NCI-H748 (cell line): ENCODE measurements at regions not wholly inside any gene's neighbourhood (a gene's known extent, or its start where the extent isn't known, plus 50 kb on each side); places are given as distances from the start of the nearest gene placed in this dataset.
A peak's percentile ranks its signal among the peaks of the same experiment; 100 is the strongest.
"Not testable (repeated sequence)": the region's sequence is repeated elsewhere in the genome, so short reads cannot be mapped to it uniquely, and the experiment has no call there.

ENCODE experiments used
- DNase-seq: peaks from one replicate; lab custom pipeline; 2025; ENCODE audit not compliant: unreplicated experiment; lab: John Stamatoyannopoulos, UW

DNA sequence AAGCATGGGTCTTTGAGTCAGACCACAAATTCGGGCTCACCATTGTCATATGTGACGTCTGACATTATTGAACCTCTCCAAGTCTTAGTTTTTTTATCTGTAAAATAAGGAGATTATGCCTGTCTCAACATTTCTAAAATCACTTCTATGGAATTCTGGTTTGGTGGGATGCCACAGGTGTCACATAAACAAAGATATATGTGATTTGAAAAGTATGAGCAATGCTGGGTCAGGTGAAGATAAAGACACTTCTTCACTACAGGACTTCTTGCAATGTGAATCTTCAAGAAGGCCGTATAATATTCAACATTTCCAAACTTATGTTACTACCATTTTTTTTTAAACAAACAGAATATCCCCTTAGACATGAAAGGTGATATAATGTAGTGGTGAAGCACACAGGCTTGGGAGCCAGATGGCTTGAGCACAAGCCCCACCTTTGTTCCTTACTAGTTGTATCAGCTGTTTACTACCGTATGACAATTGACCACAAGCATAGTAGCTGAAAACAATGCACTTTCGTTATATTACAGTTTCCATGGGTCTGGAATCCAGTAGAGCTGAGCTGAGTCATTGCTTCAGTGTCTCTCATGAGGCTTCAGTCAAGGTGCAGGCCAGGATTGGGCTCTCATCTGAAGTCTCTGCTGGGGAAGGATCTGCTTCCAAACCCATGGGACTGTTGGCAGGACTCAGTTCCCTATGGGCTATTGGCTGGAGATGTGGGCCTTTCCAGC lies 87.7 kb downstream of the UTP18 start:
- no peak for DNase-seq

DNA sequence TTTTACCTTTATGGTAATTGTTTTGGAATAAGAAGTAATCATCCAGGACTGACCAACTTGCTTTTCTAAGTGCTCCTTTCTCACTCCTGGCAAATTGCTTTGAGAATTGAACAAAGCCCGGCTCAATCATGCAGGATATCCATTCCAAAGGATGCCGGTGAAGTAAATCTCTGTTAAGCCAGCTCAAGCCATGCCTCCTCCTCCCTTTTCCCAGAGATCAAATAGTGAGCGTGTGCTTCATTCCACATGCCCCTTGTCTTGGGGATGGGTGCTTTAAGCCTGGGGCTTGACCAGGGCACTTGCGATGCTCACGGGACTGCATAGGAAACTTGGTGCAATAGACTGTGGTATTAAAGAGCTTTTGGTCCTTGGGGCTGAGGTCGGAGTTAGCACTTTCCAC lies 90.7 kb downstream of the UTP18 start:
- no peak for DNase-seq

DNA sequence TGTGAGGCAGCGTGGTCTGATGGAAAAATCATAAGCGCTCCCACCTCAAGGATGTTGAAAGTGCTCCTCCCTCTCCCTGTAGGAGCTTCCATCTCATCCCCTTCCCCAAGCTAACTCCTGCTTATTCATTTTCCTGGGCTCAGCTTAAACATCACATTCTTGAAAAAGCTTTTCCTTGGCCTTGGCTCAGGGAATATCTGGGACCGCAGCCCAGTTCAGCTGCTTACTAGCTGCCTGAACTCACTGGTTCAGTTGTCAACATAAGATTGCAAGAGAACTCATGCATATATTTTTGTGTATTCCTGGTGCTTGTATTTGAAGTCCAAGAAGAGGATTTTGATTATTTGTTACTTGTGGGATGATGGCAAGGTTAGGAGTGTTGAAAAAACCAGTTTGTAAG lies 91.5 kb downstream of the UTP18 start:
- no peak for DNase-seq

DNA sequence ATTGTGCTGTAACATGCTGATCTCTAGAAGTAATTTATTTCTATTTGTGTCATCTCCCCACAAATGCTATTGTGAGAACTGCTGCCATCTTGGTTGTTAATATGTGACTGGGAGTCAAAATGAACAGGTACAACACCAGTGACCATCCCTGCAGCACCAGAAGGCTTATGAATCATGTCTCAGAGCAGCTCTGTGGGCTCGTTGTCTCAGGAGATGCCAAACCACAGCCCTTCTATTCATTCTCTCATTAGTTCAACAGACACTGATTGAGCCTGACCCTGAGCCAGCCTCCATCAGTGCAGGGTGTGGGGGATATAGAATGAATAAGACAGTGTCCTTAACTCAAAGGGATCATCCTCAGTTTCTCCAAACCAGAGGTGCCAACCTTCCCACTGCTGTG lies 92.5 kb downstream of the UTP18 start:
- DNase-seq: no peak

DNA sequence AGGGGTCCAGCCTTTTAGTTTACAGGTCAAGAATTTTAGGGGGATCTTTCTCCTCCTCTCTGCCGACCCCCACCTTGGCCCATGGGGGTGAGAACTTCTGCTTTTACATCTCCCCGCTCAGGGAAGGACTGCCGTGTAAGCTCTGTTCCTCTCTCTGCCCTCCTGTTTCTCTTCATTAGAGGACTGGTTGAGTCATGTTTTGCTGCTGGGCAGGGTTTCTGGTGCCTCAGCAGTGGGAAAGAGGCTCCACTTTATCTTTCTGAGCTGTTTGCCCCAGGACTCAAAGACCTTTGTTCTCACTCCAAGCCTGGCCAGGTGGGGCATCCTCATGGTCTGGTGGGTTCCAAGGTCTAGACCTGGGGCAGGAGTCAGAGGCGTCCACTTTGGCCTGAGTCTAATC lies 93.0 kb downstream of the UTP18 start:
- DNase-seq: no peak

DNA sequence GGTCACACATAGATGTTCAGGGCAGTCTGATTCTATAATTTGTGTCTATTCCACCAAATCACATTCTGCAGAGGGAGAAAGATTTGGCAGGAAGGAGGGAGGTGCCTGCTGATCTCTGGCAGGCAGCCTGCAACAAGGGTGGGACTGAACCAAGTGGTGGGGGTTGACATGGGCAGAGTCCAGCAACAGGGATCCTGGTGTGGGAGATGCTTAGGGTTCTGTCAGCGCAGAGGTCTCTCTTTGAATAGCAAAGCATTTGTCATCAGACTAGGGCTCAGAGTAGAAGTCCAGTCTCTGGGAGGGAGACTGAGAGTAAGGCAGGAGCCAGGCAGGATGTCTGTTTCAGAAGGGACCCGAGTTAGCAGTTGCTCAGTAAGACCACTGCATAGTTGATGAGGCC lies 94.6 kb downstream of the UTP18 start:
- peak; percentile 89 for DNase-seq

DNA sequence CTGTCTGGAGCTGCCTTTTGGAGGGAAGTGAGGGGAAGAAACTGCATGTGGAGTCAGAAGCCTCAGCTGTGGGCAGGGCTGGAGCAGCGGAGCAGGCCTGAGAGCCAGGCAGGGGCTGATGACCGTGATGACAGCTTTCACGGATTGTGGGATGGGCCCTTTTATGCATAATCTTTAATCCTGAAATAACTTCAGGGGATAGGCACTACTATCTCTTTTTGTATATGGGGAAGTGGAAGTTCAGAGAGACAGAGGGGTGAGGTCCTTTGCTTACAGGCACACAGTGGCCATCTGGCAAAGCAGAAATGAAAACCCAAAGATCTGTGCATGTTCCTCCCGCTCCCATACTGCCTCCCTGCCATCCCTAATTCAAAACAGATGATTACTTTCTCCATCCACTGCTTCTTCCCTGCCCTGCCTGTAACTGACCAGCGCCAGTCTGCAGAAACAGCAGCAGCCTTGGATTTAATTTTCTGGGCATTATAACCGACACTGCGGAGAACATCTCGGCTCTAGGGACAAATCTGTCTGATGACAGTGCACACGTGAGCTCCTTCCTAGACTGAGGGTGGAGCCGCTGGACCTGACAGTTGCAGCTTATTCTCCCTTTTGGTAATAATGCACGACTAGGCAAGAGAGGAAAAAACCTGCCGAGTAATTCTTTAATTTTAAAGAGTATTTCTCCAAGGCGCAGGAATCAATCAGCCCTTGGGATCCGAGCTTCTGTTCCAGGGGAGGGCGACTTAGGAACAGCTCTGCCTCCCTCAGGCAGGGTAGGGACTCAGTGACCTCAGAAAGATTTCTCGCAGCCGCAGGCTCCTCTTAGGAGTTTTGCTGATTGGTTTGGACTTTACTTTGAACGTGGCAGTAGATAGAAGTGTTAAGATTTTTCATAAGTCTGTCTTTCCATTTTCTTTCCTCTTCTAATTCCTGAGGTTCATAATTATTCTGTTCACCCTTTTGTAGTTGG lies 95.4 kb downstream of the UTP18 start:
- DNase-seq: peak; percentile 47

DNA sequence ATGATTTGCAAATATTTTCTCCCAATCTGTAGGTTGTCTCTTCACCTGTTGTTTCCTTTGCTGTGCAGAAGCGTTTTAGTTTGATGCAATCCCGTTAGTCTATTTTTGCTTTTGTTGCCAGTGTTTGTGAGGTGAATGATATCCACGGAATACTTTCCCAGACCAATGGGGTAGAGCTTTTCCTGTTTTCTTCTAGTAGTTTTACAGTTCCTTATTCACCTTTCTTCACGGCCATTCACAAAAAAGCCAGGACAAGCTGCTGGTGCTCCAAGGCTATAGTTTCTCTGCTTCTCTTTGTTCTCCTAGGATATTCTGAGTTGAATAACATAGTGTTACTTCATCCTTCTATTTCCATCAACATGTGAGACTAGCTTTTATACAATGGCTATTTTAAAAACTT lies 98.7 kb downstream of the UTP18 start:
- DNase-seq: no peak

DNA sequence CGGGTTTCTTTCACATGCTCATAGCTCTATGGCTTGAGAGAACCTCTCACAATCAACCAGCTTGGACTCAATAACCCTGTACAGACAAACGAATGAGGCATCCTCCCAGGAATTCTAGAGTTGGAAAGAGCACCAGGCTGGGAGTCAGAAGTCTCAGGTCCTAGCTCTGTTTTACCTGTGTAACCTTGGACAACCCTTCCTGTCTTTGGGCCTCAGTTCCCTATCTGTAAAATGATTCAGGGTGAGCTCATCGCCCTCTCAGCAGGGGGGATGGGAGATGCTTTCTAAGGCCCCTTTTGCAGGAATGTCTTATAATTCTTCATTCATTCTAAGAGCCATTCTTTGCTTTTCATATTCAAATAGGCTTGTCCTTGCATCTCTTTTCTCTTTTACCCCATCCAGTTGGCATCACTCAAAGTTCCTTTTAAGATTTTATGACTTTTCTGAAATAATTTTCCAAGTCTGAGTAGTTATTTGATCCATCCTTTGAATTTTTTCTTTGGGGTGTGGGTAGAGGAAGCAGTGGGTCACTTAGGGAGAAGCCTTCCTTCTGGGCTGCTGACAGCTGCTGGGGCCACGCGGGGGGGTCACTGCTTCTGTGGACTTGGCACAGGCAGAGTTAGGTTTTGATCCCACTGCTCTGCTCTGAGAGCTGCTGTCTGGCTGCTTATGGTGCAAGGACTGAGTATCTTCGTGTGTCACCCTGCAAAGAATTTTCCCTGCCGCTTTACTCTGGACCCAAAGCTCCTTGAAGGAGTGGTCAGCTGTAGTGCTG lies 102.7 kb downstream of the UTP18 start:
- DNase-seq: no peak

DNA sequence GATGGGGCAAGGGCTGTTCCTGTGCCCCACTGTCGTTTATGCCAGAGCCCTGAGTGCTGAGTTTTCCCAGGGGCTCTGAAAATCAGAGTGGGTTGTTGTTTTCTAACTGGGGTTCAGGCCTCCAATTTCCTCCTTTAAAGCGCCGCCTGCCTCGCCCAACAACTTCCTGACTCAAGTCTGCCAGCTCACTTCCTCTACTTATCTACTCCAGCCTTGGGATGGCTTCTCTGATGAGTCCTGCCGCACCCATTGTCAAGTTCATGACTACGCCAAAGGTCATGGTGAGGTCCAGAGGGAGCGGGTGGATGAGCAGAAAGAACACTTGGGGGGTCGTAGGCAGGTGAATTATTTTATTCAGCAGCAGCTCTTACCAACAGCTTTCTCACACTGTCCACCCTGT lies 104.7 kb downstream of the UTP18 start:
- peak; percentile 40 for DNase-seq

DNA sequence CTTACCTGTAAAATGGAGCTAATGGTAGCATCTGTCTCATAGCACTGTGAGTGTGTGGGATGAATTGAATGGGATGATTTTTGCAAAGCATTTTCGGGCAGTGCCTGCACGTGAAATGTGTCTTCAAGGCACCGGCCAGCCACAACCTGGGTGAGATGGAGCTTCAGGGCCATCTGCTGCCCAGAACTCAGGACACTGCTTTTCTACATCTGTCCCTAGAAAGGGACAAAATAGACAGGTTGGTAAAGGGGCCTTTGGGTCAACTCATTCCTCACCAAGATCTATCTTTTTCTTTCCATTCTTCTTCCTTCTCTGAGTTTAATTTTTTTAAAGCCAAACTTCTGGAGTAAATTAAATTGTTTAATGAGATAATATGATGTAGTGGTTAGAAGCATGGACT lies 106.5 kb downstream of the UTP18 start:
- DNase-seq: no peak

DNA sequence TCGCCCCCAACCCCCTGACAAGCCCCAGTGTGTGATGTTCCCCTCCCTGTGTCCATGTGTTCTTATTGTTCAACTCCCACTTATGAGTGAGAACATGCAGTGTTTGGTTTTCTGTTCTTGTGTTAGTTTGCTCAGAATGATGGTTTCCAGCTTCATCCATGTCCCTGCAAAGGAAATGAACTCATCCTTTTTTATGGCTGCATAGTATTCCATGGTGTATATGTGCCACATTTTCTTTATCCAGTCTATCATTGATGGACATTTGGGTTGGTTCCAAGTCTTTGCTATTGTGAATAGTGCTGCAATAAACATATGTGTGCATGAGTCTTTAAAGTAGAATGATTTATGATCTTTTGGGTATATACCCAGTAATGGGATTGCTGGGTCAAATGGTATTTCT lies 107.5 kb downstream of the UTP18 start:
- not testable (repeated sequence) for DNase-seq

DNA sequence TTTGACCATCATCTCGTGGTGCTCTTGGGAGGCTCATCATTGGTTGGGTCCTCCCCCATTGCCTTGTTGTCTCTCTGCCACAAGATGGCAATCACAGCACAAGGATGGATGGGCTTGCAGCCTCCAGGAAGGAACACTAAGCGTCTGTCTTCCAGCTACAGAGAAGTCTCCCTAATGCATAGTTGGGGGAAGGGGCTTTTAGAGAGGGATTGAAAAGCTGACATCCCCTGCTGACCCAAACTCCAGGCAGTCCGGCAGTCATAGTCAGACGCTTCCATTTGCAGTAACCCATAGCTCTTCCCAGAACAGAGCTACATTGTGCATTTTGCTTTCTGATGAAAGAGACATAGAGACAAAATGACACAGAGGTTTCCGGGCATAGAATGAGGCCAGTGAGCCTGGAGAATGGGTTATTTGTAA lies 111.4 kb downstream of the UTP18 start:
- peak; percentile 81 for DNase-seq

DNA sequence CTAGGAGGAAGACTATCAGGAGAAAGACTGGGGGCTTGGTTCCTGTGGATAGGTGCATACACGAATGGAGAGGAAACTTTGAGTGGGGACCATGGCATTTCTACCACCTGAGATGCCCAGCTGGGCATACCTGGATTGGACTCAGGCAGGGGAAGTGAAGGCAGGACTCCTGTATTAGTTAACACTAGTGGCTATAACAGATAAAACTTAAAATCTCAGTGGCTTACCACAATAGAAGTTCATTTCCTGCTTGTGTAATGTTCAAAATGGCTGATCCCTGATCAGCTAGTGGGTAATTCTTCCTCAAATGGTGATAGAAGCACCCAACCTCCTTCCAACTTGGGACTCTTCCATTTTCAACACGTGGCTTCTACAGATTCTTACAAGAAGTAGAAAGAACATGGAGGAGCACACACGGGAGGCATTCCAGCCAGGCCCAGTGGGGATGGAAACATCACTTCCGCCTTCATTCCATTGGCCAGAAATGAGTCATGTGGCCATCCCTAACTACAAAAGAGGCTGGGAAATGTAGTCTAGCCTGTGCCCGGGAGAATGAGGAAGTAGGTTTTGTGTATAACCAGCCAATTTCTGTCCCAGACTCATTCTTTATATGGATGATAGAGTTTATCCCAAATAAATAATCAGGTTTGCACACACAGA lies 112.1 kb downstream of the UTP18 start:
- peak; percentile 18 for DNase-seq

DNA sequence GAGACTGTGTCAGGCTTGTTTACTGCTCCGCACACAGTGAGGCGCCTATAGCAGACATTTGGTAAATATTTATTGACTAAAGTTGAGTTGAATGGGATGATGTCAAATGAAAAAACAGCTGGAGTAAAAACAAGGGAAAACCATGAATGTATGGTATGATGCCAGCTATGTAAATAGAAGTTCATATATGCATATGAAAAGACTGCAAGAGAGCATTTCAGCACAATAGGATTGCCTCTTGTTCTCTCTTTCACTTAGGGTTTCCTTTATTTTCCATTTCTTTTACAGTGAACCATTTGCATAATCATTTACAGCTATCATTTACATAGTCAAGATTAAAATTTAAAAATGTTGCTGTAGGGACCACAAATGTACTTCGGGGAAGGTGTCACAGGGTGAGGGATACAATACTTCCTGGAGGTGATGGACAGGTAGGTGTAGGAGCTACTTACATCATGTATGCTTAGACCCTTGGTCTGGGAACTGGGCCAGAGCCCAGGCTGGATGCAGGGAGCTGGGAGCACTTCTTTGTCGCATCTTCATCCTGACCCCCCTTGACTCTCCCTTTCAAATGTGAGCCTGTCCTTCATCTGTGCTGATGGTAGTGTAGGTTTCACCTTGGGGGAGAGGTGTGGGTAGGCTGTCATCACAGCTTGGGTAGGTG lies 113.3 kb downstream of the UTP18 start:
- peak; percentile 34 for DNase-seq

DNA sequence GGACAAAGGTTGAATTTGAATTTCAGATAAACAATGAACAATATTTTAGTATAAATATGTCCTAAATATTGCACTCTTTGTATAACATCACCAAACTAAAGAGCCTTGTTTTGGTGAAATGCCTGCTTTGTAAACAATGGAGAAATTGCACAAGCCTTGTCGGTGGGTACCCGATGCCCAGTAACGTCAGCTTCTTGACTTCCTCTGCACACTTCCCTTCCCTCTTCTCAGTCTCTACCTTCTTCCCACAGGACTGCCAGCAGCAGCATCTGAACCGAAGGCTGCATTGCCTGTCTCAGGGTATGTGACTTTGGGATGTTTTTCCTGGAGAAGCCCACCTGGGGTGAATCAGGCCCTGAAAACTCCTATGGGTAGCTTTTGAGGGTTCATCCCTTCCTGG lies 113.9 kb downstream of the UTP18 start:
- no peak for DNase-seq

DNA sequence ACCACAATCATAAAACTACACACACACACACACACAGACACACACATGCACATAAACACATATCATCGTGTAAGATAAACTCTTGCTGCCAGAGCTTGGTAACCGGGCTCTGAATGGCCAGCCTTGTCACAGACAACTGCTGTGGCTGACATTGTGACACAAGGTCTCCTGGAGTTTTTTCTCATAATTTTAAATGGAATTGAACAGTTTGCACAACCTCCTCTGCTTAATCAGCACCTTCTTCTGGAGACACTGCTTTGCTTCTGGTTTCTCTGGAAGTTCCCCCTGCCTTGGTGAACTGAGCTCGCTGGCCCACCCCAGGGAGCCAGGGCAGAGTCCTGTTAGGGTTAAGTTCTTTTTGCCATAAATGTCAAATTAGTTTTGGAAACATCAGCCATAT lies 115.4 kb downstream of the UTP18 start:
- no peak for DNase-seq

DNA sequence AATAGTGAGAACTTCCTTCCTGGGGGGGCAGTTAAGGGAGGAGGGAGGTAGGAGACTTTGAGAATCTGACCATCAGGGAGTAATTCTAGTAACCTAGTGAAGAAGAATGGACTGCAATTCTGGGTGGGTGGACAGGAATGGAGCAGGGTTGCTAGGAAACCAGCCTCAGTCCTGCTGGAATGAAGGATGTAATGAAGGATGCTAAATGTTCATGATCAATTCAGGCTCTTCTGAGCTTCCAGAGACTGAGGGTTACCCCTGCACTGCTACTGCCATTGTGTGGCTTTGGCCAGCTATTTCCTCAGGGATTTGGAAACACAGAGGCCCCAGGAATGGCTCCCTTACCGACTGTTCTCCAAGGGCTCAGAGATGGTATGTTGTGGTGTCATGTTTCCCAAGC lies 116.4 kb downstream of the UTP18 start:
- DNase-seq: no peak

DNA sequence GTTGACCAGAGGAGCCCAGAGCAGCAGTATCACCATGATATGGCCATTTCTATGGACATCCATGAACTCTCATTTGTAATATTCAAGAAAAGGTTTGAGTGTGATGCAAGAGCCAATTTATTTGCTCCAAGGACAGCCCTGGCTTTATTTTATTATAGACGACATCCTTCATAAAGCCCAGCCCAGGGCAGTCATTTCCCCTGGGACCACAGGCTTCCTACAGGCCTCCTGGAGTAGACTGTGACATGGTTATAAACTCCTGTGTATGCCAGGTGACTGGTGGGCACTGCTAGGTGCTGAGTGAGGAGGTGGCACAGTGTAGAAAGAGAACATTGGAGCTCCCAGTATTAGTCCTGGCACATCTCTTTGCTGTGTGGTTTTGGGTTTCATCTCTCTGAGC lies 120.9 kb downstream of the UTP18 start:
- no peak for DNase-seq

DNA sequence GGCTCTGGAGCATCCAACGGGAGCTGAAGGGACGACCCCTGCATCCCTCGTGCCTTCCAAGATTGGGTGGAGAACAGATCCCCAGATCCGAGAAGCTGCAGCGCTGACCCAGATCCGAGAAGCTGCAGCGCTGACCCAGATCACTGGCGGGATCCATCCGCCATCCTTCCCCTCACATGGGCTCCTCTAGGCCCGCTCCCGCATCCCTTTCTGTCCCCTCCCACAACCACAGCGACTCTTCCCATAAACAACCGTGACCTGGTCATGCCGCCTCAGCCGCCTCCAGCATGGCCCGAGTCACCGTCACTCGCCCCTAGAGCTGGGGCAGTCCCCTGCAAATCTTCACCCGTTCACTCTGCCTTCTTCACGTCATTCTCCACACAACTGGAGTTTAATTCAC lies 124.9 kb downstream of the UTP18 start:
- DNase-seq: no peak
